ENCODE measurements at regions not wholly inside any gene's neighbourhood (a gene's known extent, or its start where the extent isn't known, plus 50 kb on each side); places are given as distances from the start of the nearest gene placed in this dataset.

GRCh38 chrX:146435472-146435871 lies 374.1 kb upstream of the CXorf51B start:
- DNase-seq (ENCODE audit: low spot score): no peak
- TF ChIP-seq RELA (CRISPR knock-in tag; IDR thresholded peaks at IDR 0.05; ENCODE audit: borderline replicate concordance) (no peak), CTCF (IDR thresholded peaks at IDR 0.05) (no peak), ZNF263 (CRISPR knock-in tag; IDR thresholded peaks at IDR 0.05; ENCODE audit: low read depth) (no peak), ZNF423 (CRISPR knock-in tag; IDR thresholded peaks at IDR 0.05) (no peak), ELF4 (CRISPR knock-in tag; IDR thresholded peaks at IDR 0.05; ENCODE audit: low read depth) (no peak), GTF2I (CRISPR knock-in tag; conservative IDR thresholded peaks at IDR 0.05) (no peak), ATF6 (CRISPR knock-in tag; IDR thresholded peaks at IDR 0.05) (no peak)
- TF ChIP-seq, protein P1, sequence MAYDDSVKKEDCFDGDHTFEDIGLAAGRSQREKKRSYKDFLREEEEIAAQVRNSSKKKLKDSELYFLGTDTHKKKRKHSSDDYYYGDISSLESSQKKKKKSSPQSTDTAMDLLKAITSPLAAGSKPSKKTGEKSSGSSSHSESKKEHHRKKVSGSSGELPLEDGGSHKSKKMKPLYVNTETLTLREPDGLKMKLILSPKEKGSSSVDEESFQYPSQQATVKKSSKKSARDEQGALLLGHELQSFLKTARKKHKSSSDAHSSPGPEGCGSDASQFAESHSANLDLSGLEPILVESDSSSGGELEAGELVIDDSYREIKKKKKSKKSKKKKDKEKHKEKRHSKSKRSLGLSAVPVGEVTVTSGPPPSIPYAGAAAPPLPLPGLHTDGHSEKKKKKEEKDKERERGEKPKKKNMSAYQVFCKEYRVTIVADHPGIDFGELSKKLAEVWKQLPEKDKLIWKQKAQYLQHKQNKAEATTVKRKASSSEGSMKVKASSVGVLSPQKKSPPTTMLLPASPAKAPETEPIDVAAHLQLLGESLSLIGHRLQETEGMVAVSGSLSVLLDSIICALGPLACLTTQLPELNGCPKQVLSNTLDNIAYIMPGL (CRISPR knock-in tag; IDR thresholded peaks at IDR 0.05): no peak
- H3K27me3 Mint-ChIP-seq (ENCODE audit: low read depth): no peaks in the 10 kb centered on the region; the same call in 1 of the 2 replicates
- ATAC-seq: no peak
- H3K4me1 Mint-ChIP-seq: no peaks in the 10 kb centered on the region
- H3K4me3 Mint-ChIP-seq: no peak overlapping the region
- peaks cover 51% of the 10 kb centered on the region for H3K9me3 Mint-ChIP-seq
- ChIA-PET POLR2A (no interaction called here), CTCF (no interaction called here)
- H3K27ac Mint-ChIP-seq: no peak overlapping the region
- peaks cover 37% of the 10 kb centered on the region for H3K36me3 Mint-ChIP-seq

DNA sequence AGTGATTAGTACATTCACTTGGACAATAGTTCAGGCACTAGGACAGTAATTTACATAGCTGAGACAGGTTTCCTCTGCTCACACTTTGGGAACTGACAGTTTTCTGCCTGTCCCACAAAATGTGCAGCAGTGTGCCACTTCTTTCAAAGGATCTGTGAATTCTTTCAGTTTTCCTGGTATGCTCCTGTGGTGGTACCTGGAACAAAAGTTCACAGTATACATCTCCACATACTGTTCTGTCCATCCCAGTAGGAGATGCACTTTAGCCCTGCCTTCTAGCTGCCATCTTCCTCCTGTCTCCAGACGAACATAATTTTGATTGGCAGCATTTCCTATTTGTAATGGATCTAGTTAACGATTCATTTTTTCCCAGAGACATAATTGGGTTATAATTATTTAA lies 360.8 kb upstream of the CXorf51B start:
- Mint-ChIP-seq H3K27ac (no peak overlapping the region), H3K4me1 (no peaks in the 10 kb centered on the region), H3K9me3 (peaks cover 38% of the 10 kb centered on the region), H3K4me3 (no peak overlapping the region), H3K27me3 (ENCODE audit: low read depth) (no peaks in the 10 kb centered on the region; the same call in 1 of the 2 replicates), H3K36me3 (peaks cover 5% of the 10 kb centered on the region)
- ATAC-seq: no peak
- CTCF ChIA-PET: no interaction called here
- POLR2A ChIA-PET: no interaction called here
- TF ChIP-seq CBFB (CRISPR knock-in tag; IDR thresholded peaks at IDR 0.05; ENCODE audit: low read depth) (no peak), NR2C2 (CRISPR knock-in tag; IDR thresholded peaks at IDR 0.05) (no peak), TEAD4 (CRISPR knock-in tag; IDR thresholded peaks at IDR 0.05) (no peak), E2F5 (CRISPR knock-in tag; IDR thresholded peaks at IDR 0.05) (no peak), KAT7 (CRISPR knock-in tag; IDR thresholded peaks at IDR 0.05; ENCODE audit: borderline replicate concordance) (no peak), ARID4B (CRISPR knock-in tag; IDR thresholded peaks at IDR 0.05; ENCODE audit: borderline replicate concordance) (no peak), ZBTB43 (CRISPR knock-in tag; IDR thresholded peaks at IDR 0.05) (no peak)
- TF ChIP-seq, protein P2, sequence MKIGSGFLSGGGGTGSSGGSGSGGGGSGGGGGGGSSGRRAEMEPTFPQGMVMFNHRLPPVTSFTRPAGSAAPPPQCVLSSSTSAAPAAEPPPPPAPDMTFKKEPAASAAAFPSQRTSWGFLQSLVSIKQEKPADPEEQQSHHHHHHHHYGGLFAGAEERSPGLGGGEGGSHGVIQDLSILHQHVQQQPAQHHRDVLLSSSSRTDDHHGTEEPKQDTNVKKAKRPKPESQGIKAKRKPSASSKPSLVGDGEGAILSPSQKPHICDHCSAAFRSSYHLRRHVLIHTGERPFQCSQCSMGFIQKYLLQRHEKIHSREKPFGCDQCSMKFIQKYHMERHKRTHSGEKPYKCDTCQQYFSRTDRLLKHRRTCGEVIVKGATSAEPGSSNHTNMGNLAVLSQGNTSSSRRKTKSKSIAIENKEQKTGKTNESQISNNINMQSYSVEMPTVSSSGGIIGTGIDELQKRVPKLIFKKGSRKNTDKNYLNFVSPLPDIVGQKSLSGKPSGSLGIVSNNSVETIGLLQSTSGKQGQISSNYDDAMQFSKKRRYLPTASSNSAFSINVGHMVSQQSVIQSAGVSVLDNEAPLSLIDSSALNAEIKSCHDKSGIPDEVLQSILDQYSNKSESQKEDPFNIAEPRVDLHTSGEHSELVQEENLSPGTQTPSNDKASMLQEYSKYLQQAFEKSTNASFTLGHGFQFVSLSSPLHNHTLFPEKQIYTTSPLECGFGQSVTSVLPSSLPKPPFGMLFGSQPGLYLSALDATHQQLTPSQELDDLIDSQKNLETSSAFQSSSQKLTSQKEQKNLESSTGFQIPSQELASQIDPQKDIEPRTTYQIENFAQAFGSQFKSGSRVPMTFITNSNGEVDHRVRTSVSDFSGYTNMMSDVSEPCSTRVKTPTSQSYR (CRISPR knock-in tag; IDR thresholded peaks at IDR 0.05): no peak
- DNase-seq (ENCODE audit: low spot score): no peak
